ENCODE measurements at regions not wholly inside any gene's neighbourhood (a gene's known extent, or its start where the extent isn't known, plus 50 kb on each side); places are given as distances from the start of the nearest gene placed in this dataset.

GRCh38 chr12:118467641-118468305 lies 91.4 kb downstream of the SUDS3 start:
- DNase-seq (ENCODE audit: low read depth, low spot score), result peak; percentile 8
- H3K4me3 ChIP-seq (ENCODE audit: low read length), result no peak overlapping the region

- no peak overlapping the region for H3K4me3 ChIP-seq (ENCODE audit: low read length)
- DNase-seq (ENCODE audit: low read depth, low spot score), result no peak
Observed at GRCh38 chr12:118472940-118473339, 96.6 kb downstream of the SUDS3 start.

GRCh38 chr12:118480235-118480634 lies 103.9 kb downstream of the SUDS3 start:
- no peak overlapping the region for H3K4me3 ChIP-seq (ENCODE audit: low read length)

GRCh38 chr12:118488034-118488433 lies 111.7 kb downstream of the SUDS3 start:
- DNase-seq (ENCODE audit: low read depth, low spot score), result no peak
- H3K4me3 ChIP-seq (ENCODE audit: low read length), result no peak overlapping the region

More at GRCh38 chr12:118480235-118480634, 103.9 kb downstream of the SUDS3 start:
- no peak for DNase-seq (ENCODE audit: low read depth, low spot score)

GRCh38 chr12:118493962-118494361 lies 117.6 kb downstream of the SUDS3 start:
- DNase-seq (ENCODE audit: low read depth, low spot score), result no peak
- no peak overlapping the region for H3K4me3 ChIP-seq (ENCODE audit: low read length)

GRCh38 chr12:118494776-118495175 lies 118.4 kb downstream of the SUDS3 start:
- DNase-seq (ENCODE audit: low read depth, low spot score), result no peak
- H3K4me3 ChIP-seq (ENCODE audit: low read length), result no peak overlapping the region

GRCh38 chr12:118495296-118495695 lies 118.9 kb downstream of the SUDS3 start:
- no peak for DNase-seq (ENCODE audit: low read depth, low spot score)
- no peak overlapping the region for H3K4me3 ChIP-seq (ENCODE audit: low read length)

GRCh38 chr12:118498171-118498570 lies 121.8 kb downstream of the SUDS3 start:
- H3K4me3 ChIP-seq (ENCODE audit: low read length), result no peak overlapping the region
- no peak for DNase-seq (ENCODE audit: low read depth, low spot score)

GRCh38 chr12:118500299-118500698 lies 123.9 kb downstream of the SUDS3 start:
- DNase-seq (ENCODE audit: low read depth, low spot score), result no peak

GRCh38 chr12:118501489-118501888 lies 125.1 kb downstream of the SUDS3 start:
- H3K4me3 ChIP-seq (ENCODE audit: low read length), result no peak overlapping the region
- DNase-seq (ENCODE audit: low read depth, low spot score), result no peak

More at GRCh38 chr12:118500299-118500698, 123.9 kb downstream of the SUDS3 start:
- H3K4me3 ChIP-seq (ENCODE audit: low read length), result no peak overlapping the region

- no peak overlapping the region for H3K4me3 ChIP-seq (ENCODE audit: low read length)
- DNase-seq (ENCODE audit: low read depth, low spot score), result no peak
Observed at GRCh38 chr12:118503476-118503875, 127.1 kb downstream of the SUDS3 start.

GRCh38 chr12:118512669-118513068 lies 136.3 kb downstream of the SUDS3 start:
- H3K4me3 ChIP-seq (ENCODE audit: low read length), result no peak overlapping the region
- no peak for DNase-seq (ENCODE audit: low read depth, low spot score)

- no peak for DNase-seq (ENCODE audit: low read depth, low spot score)
- no peak overlapping the region for H3K4me3 ChIP-seq (ENCODE audit: low read length)
Observed at GRCh38 chr12:118513611-118514010, 137.3 kb downstream of the SUDS3 start.

- H3K4me3 ChIP-seq (ENCODE audit: low read length), result no peak overlapping the region
- DNase-seq (ENCODE audit: low read depth, low spot score), result no peak
Observed at GRCh38 chr12:118514297-118514696, 137.9 kb downstream of the SUDS3 start.

GRCh38 chr12:118520214-118521035 lies 144.1 kb downstream of the SUDS3 start:
- no peak for DNase-seq (ENCODE audit: low read depth, low spot score)
- H3K4me3 ChIP-seq (ENCODE audit: low read length), result no peak overlapping the region

- H3K4me3 ChIP-seq (ENCODE audit: low read length), result no peak overlapping the region
- DNase-seq (ENCODE audit: low read depth, low spot score), result no peak
Observed at GRCh38 chr12:118521036-118521370, 144.6 kb downstream of the SUDS3 start.

GRCh38 chr12:118524446-118524845 lies 148.1 kb downstream of the SUDS3 start:
- no peak for DNase-seq (ENCODE audit: low read depth, low spot score)
- H3K4me3 ChIP-seq (ENCODE audit: low read length), result no peak overlapping the region

- no peak overlapping the region for H3K4me3 ChIP-seq (ENCODE audit: low read length)
- no peak for DNase-seq (ENCODE audit: low read depth, low spot score)
Observed at GRCh38 chr12:118525216-118525615, 148.9 kb downstream of the SUDS3 start.

GRCh38 chr12:118526255-118527095 lies 150.1 kb downstream of the SUDS3 start:
- no peak overlapping the region for H3K4me3 ChIP-seq (ENCODE audit: low read length)
- no peak for DNase-seq (ENCODE audit: low read depth, low spot score)

- no peak for DNase-seq (ENCODE audit: low read depth, low spot score)
- H3K4me3 ChIP-seq (ENCODE audit: low read length), result no peak overlapping the region
Observed at GRCh38 chr12:118527310-118527709, 151.0 kb downstream of the SUDS3 start.

Data from Jurkat, Clone E6-1 (cell line).